ENCODE measurements at regions not wholly inside any gene's neighbourhood (a gene's known extent, or its start where the extent isn't known, plus 50 kb on each side); places are given as distances from the start of the nearest gene placed in this dataset.

DNA sequence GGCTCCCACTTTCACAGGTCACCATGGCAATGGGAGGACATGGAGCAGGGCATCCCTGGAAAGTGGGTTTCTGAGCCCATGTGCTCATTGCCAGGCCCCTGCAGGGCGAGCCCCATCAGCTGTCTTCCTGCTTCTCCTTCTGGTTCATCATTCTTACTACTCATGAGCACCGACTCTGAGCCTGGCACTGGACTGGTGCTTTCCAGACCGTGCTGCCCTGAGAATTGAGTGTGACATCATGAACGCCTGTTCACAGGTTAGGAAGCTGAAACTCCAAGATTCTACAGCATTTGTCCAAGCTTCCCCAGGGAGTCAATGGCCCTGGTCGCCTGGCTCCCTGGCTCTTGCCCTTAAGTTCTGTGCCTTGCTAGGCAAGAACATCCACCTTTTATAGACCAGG, 210.4 kb upstream of the ZNF536 start:
- in situ Hi-C loops (cut with MboI) (no loop called here), intact Hi-C loops (cut with micrococcal nuclease) (no loop called here)
- POLR2A ChIA-PET: interaction anchor here (0.6 kb wide), 2 partner anchors 548 to 820 kb away, joined by 3 to 4 read pairs; no protein-coding TSS in a partner anchor
- ATAC-seq (no peak), DNase-seq (ENCODE audit: extremely low read depth in 1 of 4, low spot score in 3 of 4) (no peak), FAIRE-seq (no peak)
- Histone ChIP-seq H3K9me1 (ENCODE audit: control insufficient read depth, insufficient read depth, low read length) (no peaks in the 10 kb centered on the region), H3K4me3 (no peak overlapping the region), H2AFZ (ENCODE audit: low read depth, low read length) (no peak overlapping the region), H3K9ac (ENCODE audit: insufficient read depth in 1 of 2, low read depth in 2 of 2, low read length in 2 of 2) (no peak overlapping the region), H3K27me3 (ENCODE audit: control insufficient read depth in 2 of 2, insufficient read depth in 2 of 2, low read length in 2 of 2) (peaks cover 2 to 7% of the 10 kb centered on the region in 2 experiments; a peak in 4 of 5 replicates), H3K79me2 (ENCODE audit: control insufficient read depth, insufficient read depth, low read length) (no peaks in the 10 kb centered on the region), H4K20me1 (replicated peaks; ENCODE audit: control insufficient read depth, insufficient read depth, low read length) (no peaks in the 10 kb centered on the region), H3K4me2 (ENCODE audit: insufficient read depth, low read length) (no peak overlapping the region), H3K4me1 (replicated peaks in 1 of 2; ENCODE audit: control insufficient read depth in 2 of 2, insufficient read depth in 2 of 2, low read length in 2 of 2) (no peaks in the 10 kb centered on the region), H3K27ac (ENCODE audit: extremely low read depth, low read depth, low read length) (no peak overlapping the region), H3K9me3 (replicated peaks; ENCODE audit: control insufficient read depth, insufficient read depth, low read depth, low read length) (no peaks in the 10 kb centered on the region), H3K36me3 (ENCODE audit: control insufficient read depth, insufficient read depth, low read length) (no peaks in the 10 kb centered on the region)
- 0% methylated on average over 5 of the region's 5 CpGs for WGBS (ENCODE audit: insufficient coverage, low coverage, missing lambda C conversion rate)
- no TSS peak for BruUV-seq (replicated peaks)
- CTCF ChIA-PET (ENCODE audit: low intra/inter-chr PET ratio): no interaction called here
- TF ChIP-seq SMARCC2 (IDR thresholded peaks at IDR 0.05; ENCODE audit: low read depth) (no peak), HDAC3 (IDR thresholded peaks at IDR 0.05; ENCODE audit: borderline replicate concordance, partially characterized antibody) (no peak), ETS2 (tag; IDR thresholded peaks at IDR 0.05; ENCODE audit: borderline replicate concordance, poor library complexity, severe bottlenecking) (no peak), KLF1 (tag; IDR thresholded peaks at IDR 0.05) (no peak), JUND (IDR thresholded peaks at IDR 0.05; ENCODE audit: borderline replicate concordance, low read depth, low read length) (no peak), JUND (tag; IDR thresholded peaks at IDR 0.05; ENCODE audit: borderline replicate concordance, low read depth, low read length) (no peak), ZNF143 (CRISPR knock-in tag; IDR thresholded peaks at IDR 0.05) (no peak), ATF1 (CRISPR knock-in tag; IDR thresholded peaks at IDR 0.05) (no peak), ATF1 (tag; IDR thresholded peaks at IDR 0.05) (no peak), RCOR1 (IDR thresholded peaks at IDR 0.05; ENCODE audit: borderline replicate concordance in 1 of 2, low read depth in 2 of 2, low read length in 2 of 2) (no peak), THRAP3 (IDR thresholded peaks at IDR 0.05; ENCODE audit: borderline replicate concordance) (no peak), ZNF23 (CRISPR knock-in tag; IDR thresholded peaks at IDR 0.05) (no peak), KDM1A (IDR thresholded peaks at IDR 0.05) (no peak), ZNF408 (CRISPR knock-in tag; IDR thresholded peaks at IDR 0.05; ENCODE audit: low read depth) (no peak), CBFA2T2 (conservative IDR thresholded peaks at IDR 0.05) (no peak)
- TF ChIP-seq, protein P1, sequence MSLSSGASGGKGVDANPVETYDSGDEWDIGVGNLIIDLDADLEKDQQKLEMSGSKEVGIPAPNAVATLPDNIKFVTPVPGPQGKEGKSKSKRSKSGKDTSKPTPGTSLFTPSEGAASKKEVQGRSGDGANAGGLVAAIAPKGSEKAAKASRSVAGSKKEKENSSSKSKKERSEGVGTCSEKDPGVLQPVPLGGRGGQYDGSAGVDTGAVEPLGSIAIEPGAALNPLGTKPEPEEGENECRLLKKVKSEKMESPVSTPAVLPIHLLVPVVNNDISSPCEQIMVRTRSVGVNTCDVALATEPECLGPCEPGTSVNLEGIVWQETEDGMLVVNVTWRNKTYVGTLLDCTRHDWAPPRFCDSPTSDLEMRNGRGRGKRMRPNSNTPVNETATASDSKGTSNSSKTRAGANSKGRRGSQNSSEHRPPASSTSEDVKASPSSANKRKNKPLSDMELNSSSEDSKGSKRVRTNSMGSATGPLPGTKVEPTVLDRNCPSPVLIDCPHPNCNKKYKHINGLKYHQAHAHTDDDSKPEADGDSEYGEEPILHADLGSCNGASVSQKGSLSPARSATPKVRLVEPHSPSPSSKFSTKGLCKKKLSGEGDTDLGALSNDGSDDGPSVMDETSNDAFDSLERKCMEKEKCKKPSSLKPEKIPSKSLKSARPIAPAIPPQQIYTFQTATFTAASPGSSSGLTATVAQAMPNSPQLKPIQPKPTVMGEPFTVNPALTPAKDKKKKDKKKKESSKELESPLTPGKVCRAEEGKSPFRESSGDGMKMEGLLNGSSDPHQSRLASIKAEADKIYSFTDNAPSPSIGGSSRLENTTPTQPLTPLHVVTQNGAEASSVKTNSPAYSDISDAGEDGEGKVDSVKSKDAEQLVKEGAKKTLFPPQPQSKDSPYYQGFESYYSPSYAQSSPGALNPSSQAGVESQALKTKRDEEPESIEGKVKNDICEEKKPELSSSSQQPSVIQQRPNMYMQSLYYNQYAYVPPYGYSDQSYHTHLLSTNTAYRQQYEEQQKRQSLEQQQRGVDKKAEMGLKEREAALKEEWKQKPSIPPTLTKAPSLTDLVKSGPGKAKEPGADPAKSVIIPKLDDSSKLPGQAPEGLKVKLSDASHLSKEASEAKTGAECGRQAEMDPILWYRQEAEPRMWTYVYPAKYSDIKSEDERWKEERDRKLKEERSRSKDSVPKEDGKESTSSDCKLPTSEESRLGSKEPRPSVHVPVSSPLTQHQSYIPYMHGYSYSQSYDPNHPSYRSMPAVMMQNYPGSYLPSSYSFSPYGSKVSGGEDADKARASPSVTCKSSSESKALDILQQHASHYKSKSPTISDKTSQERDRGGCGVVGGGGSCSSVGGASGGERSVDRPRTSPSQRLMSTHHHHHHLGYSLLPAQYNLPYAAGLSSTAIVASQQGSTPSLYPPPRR (CRISPR knock-in tag; IDR thresholded peaks at IDR 0.05; ENCODE audit: borderline replicate concordance): no peak
- TF ChIP-seq, protein P2, sequence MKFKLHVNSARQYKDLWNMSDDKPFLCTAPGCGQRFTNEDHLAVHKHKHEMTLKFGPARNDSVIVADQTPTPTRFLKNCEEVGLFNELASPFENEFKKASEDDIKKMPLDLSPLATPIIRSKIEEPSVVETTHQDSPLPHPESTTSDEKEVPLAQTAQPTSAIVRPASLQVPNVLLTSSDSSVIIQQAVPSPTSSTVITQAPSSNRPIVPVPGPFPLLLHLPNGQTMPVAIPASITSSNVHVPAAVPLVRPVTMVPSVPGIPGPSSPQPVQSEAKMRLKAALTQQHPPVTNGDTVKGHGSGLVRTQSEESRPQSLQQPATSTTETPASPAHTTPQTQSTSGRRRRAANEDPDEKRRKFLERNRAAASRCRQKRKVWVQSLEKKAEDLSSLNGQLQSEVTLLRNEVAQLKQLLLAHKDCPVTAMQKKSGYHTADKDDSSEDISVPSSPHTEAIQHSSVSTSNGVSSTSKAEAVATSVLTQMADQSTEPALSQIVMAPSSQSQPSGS (CRISPR knock-in tag; IDR thresholded peaks at IDR 0.05): no peak
- TF ChIP-seq, protein P3, sequence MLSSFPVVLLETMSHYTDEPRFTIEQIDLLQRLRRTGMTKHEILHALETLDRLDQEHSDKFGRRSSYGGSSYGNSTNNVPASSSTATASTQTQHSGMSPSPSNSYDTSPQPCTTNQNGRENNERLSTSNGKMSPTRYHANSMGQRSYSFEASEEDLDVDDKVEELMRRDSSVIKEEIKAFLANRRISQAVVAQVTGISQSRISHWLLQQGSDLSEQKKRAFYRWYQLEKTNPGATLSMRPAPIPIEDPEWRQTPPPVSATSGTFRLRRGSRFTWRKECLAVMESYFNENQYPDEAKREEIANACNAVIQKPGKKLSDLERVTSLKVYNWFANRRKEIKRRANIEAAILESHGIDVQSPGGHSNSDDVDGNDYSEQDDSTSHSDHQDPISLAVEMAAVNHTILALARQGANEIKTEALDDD (IDR thresholded peaks at IDR 0.05): no peak

All from K562 (cell line).